Adrenal gland (tissue), 5 donors: ENCODE measurements at regions not wholly inside any gene's neighbourhood (a gene's known extent, or its start where the extent isn't known, plus 50 kb on each side); places are given as distances from the start of the nearest gene placed in this dataset.
"Not testable (repeated sequence)": the region's sequence is repeated elsewhere in the genome, so short reads cannot be mapped to it uniquely, and the experiment has no call there.

Experiments
- CTCF ChIP-seq, 6 experiments: fragments of 450-650 bp in 4 of 6; fragments of 200-600 bp in 2 of 6; sonication (generic) in 1 of 6; IDR thresholded peaks; 1 replicate in 5 of 6; 2 replicates in 1 of 6; pipeline versions ENCODE4 v1.5.1 to v1.8.0; 2016 to 2021; ENCODE audit warnings: antibody characterized with exemption in 6 of 6, mild to moderate bottlenecking in 2 of 6, moderate library complexity in 1 of 6
- POLR2A ChIP-seq, 2 donors: fragments of 450-650 bp; IDR thresholded peaks; one replicate each; pipeline ENCODE4 v1.6.1; 2017; ENCODE audit warnings: antibody characterized with exemption in 2 of 2, mild to moderate bottlenecking in 2 of 2, moderate library complexity in 1 of 2
- donor health status: DM: no; HTN: no; CAD: no.

DNA sequence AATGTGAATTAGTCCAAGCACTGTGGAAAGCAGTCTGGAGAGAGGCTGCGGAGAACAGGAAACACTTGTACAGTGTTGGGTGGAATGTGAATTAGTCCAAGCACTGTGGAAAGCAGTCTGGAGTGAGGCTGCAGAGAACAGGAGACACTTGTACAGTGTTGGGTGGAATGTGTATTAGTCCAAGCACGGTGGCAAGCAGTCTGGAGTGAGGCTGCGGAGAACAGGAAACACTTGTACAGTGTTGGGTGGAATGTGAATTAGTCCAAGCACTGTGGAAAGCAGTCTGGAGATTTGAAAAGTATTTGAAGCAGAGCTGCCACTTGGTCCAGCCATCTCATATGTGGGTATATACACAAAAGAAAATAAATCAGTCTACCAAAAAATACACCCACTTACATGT is 111.5 kb downstream of the OR4M2 start:
- TF ChIP-seq CTCF, POLR2A (IDR thresholded peaks at IDR 0.05): not testable (repeated sequence)
